ENCODE measurements at regions not wholly inside any gene's neighbourhood (a gene's known extent, or its start where the extent isn't known, plus 50 kb on each side); places are given as distances from the start of the nearest gene placed in this dataset.

GRCh38 chr3:148090156-148090555 is 607.5 kb upstream of the AGTR1 start (continued):
- TF ChIP-seq PRDM15 (CRISPR knock-in tag; IDR thresholded peaks at IDR 0.05) (no peak), CEBPZ (IDR thresholded peaks at IDR 0.05; ENCODE audit: low read depth, low read length) (no peak), NR2C1 (IDR thresholded peaks at IDR 0.05) (no peak), SMAD1 (IDR thresholded peaks at IDR 0.05; ENCODE audit: low read depth, partially characterized antibody) (no peak), KDM1A (IDR thresholded peaks at IDR 0.05; ENCODE audit: borderline replicate concordance) (no peak), KAT2A (conservative IDR thresholded peaks at IDR 0.05; ENCODE audit: control insufficient read depth, low read depth, low read length) (no peak)
